Ishikawa (cell line): ENCODE measurements at regions not wholly inside any gene's neighbourhood (a gene's known extent, or its start where the extent isn't known, plus 50 kb on each side); places are given as distances from the start of the nearest gene placed in this dataset.

Experiments
- CEBPB ChIP-seq: IDR thresholded peaks from 2 replicates; pipeline ENCODE4 v1.6.1; 2012
- CREB1 ChIP-seq: IDR thresholded peaks from 2 replicates; pipeline ENCODE4 v1.6.1; 2012; ENCODE audit warnings: low read depth
- EP300 ChIP-seq: IDR thresholded peaks from 2 replicates; pipeline ENCODE4 v1.6.1; 2012; ENCODE audit warnings: borderline replicate concordance
- FOXM1 ChIP-seq: IDR thresholded peaks from 2 replicates; pipeline ENCODE4 v1.6.1; 2012; ENCODE audit warnings: low read depth, borderline replicate concordance
- MAX ChIP-seq: IDR thresholded peaks from 2 replicates; pipeline ENCODE4 v1.6.1; 2012
- RAD21 ChIP-seq: IDR thresholded peaks from 2 replicates; pipeline ENCODE4 v1.6.1; 2012; ENCODE audit warnings: low read depth
- REST ChIP-seq: IDR thresholded peaks from 2 replicates; pipeline ENCODE4 v1.6.1; 2012; ENCODE audit warnings: low read depth, mild to moderate bottlenecking
- TAF1 ChIP-seq: IDR thresholded peaks from 2 replicates; pipeline ENCODE4 v1.6.1; 2012; ENCODE audit warnings: low read depth, mild to moderate bottlenecking
- YY1 ChIP-seq: IDR thresholded peaks from 2 replicates; pipeline ENCODE4 v1.6.1; 2012; ENCODE audit warnings: low read depth

DNA sequence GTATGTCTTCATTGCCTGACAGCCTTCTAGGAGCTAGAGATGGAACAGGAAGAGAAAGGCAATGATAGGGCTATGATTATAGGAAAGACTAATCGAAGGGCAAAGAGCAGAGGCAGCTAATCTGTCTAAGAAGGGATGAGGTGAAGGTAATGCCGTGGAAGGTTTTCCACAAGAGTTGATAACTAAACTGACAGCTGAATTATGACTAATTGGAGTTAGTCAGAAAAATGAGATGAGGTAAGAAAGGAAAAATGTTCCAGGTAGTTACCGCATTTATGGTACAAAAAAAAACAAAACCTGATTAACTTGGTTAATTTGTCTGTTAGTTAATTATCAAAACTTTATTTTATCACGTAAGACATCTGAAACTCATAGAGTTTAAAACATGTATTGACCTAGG, 260.3 kb downstream of the SLITRK6 start:
- no peak for TF ChIP-seq MAX
- no peak for TF ChIP-seq CEBPB
- no peak for TF ChIP-seq YY1
- no peak for TF ChIP-seq EP300
- TF ChIP-seq TAF1, result no peak
- TF ChIP-seq CREB1, result no peak
- TF ChIP-seq REST, result no peak
- TF ChIP-seq FOXM1, result no peak
- no peak for TF ChIP-seq RAD21
